NCI-H345 treated with DMSO at 0.1 percent for 48 hours (cell line): ENCODE measurements at regions not wholly inside any gene's neighbourhood (a gene's known extent, or its start where the extent isn't known, plus 50 kb on each side); places are given as distances from the start of the nearest gene placed in this dataset.
"Not testable (repeated sequence)": the region's sequence is repeated elsewhere in the genome, so short reads cannot be mapped to it uniquely, and the experiment has no call there.

Experiments used
- DNase-seq: peaks from one replicate; lab custom pipeline; 2025; ENCODE audit not compliant: unreplicated experiment; lab: John Stamatoyannopoulos, UW

GRCh38 chr11:71129624-71130023, 122.8 kb downstream of the SHANK2 start:
- no peak for DNase-seq

GRCh38 chr11:71127806-71128205, 124.6 kb downstream of the SHANK2 start:
- no peak for DNase-seq

- DNase-seq, result not testable (repeated sequence)
These were observed 126.0 kb downstream of the SHANK2 start for GRCh38 chr11:71126401-71126800.

GRCh38 chr11:71125150-71125549, 127.2 kb downstream of the SHANK2 start:
- DNase-seq, result no peak

- no peak for DNase-seq
These were observed 128.2 kb downstream of the SHANK2 start for GRCh38 chr11:71124127-71124526.

- peak; percentile 27 for DNase-seq
These were observed 131.9 kb downstream of the SHANK2 start for GRCh38 chr11:71120471-71120896.

GRCh38 chr11:71119656-71120269, 132.6 kb downstream of the SHANK2 start:
- DNase-seq, result no peak

- DNase-seq, result no peak
These were observed 133.6 kb downstream of the SHANK2 start for GRCh38 chr11:71118671-71119250.

- DNase-seq, result no peak
These were observed 135.1 kb downstream of the SHANK2 start for GRCh38 chr11:71117311-71117710.

GRCh38 chr11:71116693-71117040, 135.7 kb downstream of the SHANK2 start:
- no peak for DNase-seq

- DNase-seq, result no peak
These were observed 136.3 kb downstream of the SHANK2 start for GRCh38 chr11:71115770-71116692.

- no peak for DNase-seq
These were observed 138.1 kb downstream of the SHANK2 start for GRCh38 chr11:71114124-71114851.

- DNase-seq, result peak; percentile 36
These were observed 139.4 kb downstream of the SHANK2 start for GRCh38 chr11:71112990-71113389.

- peak; percentile 87 for DNase-seq
These were observed 139.9 kb downstream of the SHANK2 start for GRCh38 chr11:71112454-71112853.

GRCh38 chr11:71109586-71109985, 142.8 kb downstream of the SHANK2 start:
- DNase-seq, result no peak

GRCh38 chr11:71109186-71109585, 143.2 kb downstream of the SHANK2 start:
- no peak for DNase-seq

GRCh38 chr11:71108013-71108865, 144.1 kb downstream of the SHANK2 start:
- no peak for DNase-seq

- no peak for DNase-seq
These were observed 145.7 kb downstream of the SHANK2 start for GRCh38 chr11:71106671-71107070.

GRCh38 chr11:71103266-71103665, 149.1 kb downstream of the SHANK2 start:
- DNase-seq, result no peak

GRCh38 chr11:71102251-71102995, 150.0 kb downstream of the SHANK2 start:
- DNase-seq, result no peak
